NCI-H446 (cell line): ENCODE measurements at regions not wholly inside any gene's neighbourhood (a gene's known extent, or its start where the extent isn't known, plus 50 kb on each side); places are given as distances from the start of the nearest gene placed in this dataset.
"Not testable (repeated sequence)": the region's sequence is repeated elsewhere in the genome, so short reads cannot be mapped to it uniquely, and the experiment has no call there.

Experiments used
- DNase-seq, 2 experiments: peaks; one replicate each; lab custom pipeline; 2025; lab: John Stamatoyannopoulos, UW

DNA sequence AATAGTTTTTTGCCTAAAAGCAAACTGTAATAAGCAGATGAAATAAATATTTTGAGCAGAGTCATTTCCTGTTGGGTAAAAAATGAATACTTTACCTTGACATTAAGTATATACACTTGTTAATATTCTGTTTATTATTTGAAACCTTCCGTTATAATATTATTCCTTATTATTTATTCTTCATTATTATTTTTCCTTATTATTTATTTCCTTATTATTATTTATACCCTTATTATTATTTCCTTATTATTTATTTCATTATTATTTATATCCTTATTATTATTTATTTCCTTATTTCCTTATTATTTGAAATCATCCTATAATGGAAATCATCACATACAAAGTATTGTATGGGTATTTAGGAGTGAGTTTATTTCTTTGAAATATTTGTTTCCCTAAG, 232.2 kb upstream of the RBBP8 start:
- DNase-seq, result no peak

GRCh38 chr18:22701326-22701725, 231.8 kb upstream of the RBBP8 start:
- no peak for DNase-seq

GRCh38 chr18:22701795-22702194, 231.3 kb upstream of the RBBP8 start:
- no peak for DNase-seq

DNA sequence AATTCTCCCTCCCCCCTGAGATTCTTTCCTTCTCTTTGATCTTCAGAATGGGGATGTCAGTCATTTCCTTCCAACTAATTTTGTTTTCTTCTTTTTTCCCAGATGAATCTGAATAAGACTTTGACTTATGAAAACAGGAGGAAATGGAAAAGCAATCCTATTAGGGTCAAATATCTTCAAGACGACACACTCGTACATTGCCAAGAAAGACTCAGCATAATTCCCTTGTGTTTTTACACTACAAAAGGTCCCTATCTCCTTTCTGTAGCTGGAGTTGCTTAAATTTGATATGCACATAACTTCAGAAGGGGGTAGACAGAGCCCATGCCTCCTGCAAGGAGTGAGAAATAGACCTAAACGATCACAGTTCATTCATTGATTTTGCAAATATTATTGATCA, 230.3 kb upstream of the RBBP8 start:
- DNase-seq, result no peak

GRCh38 chr18:22703883-22704585, 229.1 kb upstream of the RBBP8 start:
- peak; percentile 7 to 46 for DNase-seq

GRCh38 chr18:22704586-22704918, 228.6 kb upstream of the RBBP8 start:
- DNase-seq, result no peak

DNA sequence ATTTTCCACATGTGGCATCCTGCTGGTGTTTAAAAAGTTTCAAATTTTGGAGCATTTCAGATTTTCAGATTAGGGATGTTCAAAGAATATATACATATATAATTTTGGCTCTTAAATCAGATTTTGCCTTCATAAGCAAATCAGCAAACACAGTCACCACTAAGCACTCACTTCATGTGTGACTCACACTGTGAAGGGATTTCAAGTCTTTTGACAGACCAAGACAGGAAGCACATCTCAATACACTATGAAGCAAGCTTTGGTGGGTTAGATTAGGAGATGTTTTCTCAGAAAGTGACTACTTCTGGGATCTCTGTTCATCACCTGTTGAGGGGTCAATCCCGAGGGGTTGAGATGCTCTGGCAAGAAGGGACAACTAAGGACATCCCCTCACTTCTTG, 227.8 kb upstream of the RBBP8 start:
- DNase-seq, result no peak

DNA sequence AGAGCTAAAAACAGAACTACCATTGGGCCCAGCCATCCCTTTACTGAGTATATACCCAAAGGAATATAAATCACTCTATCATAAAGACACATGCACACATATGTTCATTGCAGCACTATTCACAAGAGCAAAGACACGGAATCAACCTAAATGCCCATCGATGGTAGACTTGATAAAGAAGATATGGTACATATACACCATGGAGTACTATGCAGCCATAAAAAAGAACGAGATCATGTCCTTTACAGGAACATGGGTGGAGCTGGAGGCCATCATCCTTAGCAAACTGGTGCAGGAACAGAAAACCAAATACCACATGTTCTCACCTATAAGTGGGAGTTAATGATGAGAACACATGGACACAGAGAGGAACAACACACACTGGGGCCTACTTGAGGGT, 227.1 kb upstream of the RBBP8 start:
- DNase-seq, result not testable (repeated sequence)

GRCh38 chr18:22709288-22710060, 223.7 kb upstream of the RBBP8 start:
- DNase-seq, result no peak

DNA sequence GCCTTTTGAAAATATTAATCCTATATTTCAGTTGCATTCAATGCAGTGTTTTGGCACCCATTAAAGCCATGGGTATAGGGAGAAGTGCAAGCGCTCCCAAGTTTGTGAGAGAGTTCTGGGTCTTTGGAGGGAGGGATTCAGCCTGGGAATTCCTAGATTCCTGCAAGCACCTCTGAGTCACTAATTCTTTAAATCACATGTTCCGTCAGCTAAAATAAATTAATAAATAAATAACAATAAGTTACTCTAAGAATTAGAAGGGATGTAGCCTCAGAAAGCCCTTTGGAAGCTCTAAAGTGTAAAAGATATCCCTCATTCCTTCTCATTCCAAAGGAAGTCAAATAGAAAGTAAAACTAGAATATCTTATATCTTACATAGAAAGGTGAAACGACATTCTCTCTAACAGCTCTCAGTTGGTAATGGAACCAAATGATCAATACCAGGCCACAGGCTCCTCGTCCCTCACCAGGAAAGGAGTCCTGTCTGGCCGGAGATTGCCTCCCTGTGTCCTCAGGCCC, 222.4 kb upstream of the RBBP8 start:
- DNase-seq, result no peak

GRCh38 chr18:22711192-22711685, 221.9 kb upstream of the RBBP8 start:
- no peak for DNase-seq

- no peak for DNase-seq
These were observed 219.6 kb upstream of the RBBP8 start for GRCh38 chr18:22713511-22713910.

DNA sequence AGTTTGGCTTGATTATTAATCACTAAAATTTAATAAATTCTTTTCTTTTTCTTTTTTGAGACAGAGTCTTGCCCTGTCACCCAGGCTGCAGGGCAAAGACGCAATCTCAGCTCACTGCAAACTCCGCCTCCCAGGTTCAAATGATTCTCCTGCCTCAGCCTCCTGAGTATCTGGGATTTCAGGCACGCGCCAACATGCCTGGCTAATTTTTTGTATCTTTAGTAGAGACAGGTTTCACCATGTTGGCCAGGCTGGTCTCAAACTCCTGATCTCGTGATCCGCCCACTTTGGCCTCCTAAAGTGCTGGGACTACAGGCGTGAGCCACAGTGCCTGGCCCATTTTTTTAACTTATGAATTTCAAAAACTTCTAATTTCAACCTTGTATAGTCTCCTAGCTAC, 215.6 kb upstream of the RBBP8 start:
- not testable (repeated sequence) for DNase-seq

GRCh38 chr18:22723221-22723620, 209.9 kb upstream of the RBBP8 start:
- no peak for DNase-seq

DNA sequence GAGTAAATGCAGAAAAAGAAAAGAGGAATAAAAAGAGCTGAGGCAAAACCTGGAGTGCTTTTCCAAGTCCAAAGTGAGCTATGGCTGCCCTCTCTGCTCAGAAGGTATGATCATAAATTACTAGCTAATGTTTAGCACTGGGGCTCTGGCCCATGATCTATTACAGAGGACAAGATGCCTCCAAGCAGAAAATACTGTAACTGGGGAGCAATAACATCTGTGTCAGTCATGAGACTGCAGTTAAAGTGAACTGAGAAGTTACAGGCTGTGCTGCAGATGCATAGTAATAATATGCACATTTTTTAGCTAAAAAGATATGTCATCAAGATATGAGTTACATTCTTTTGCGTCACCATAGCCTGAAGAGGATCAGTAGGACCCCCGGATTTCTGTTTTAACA, 209.4 kb upstream of the RBBP8 start:
- DNase-seq, result no peak

- DNase-seq, result no peak
These were observed 206.7 kb upstream of the RBBP8 start for GRCh38 chr18:22726469-22726868.

DNA sequence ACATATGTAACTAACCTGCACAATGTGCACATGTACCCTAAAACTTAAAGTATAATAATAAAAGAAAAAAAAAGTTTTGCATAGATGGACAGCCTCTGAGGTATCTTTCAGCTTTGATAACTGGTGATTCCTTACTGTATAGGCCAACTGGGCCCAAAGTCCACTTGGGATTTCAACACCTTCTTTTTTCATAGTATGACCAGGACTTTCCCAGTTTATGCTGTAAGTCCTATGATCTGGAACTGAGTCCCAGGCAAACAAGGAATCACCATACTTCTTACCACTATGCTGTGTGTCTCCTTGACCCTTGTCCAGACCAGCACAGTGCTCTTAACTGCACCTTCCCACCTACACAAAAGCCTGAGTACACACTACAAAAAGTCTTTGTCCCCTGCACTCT, 205.1 kb upstream of the RBBP8 start:
- no peak for DNase-seq

DNA sequence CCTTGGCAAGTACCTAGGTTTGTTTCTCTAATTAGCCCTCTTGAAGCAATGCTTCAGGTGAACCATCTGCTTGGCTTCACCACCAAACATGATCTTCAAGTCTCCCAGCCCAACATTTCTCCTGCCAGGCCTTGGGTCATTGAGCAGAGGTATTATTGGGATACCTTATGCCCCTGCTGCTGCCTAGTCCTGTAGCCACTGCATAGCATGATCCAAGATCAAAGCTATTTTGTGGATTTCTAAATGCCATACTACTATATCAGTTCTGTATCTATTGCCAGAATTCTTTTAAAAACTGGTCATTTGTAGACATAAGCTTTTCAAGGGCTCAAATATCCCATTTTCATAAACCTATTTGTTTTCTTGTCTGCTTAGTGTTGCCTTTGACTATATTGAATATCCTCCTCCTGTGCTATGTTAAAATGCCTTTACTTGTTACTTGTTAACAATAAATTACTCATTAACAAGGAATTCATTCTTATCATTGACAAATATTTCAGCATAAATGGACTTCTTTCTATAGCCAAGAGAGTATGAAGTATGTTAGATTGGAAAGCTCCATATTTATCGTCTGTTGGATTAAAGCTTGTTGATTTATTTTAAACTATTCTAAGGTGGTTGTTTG, 204.5 kb upstream of the RBBP8 start:
- no peak for DNase-seq

- no peak for DNase-seq
These were observed 201.7 kb upstream of the RBBP8 start for GRCh38 chr18:22731398-22731797.

DNA sequence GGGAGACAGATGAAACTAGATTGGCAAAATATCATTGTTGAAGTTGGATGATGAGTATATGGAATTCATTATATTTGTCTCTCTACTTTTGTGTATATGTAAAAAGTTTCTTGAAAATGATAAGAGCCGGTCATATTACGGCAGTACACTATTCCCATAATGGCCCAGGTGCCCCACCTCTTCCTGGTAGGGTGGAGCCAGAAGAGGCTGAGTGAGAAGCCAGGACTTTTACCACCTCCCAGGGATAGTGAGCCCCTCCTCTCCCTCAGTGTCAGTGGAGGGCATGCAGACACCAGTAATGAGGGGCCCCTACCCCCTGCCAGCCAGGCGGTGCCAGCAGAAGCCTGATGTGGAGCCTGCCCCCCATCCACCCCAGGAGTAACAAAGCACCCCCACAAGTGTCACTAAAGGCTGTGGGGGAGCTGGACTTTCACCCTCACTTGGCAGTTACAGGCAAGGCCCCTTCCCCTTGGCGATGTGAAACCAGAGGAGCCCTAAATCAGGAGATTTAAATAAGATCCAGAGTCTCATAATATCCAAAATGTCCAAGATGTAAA, 198.9 kb upstream of the RBBP8 start:
- no peak for DNase-seq

- DNase-seq, result no peak
These were observed 198.1 kb upstream of the RBBP8 start for GRCh38 chr18:22734791-22735627.

GRCh38 chr18:22737054-22737453, 196.1 kb upstream of the RBBP8 start:
- no peak for DNase-seq
